GM12878 (cell line): ENCODE measurements at regions not wholly inside any gene's neighbourhood (a gene's known extent, or its start where the extent isn't known, plus 50 kb on each side); places are given as distances from the start of the nearest gene placed in this dataset.

Experiments used
- ATAC-seq: fragments of 200-7000 bp; cut with Tn5 transposase; 3 replicates; pipeline ENCODE4 v1.9.1; 2020; ENCODE audit warnings: mild to moderate bottlenecking, moderate library complexity
- BruUV-seq: library from RNA; stranded (reverse); fragments of 400-500 nt; replicated peaks from 2 replicates; lab custom pipeline; 2021; lab: Mats Ljungman, UMichigan
- CTCF ChIA-PET: fragments of 300-600 bp; sonication (Branson Sonifier 250); formaldehyde crosslinking; extraction: SDS; loops from one replicate; lab custom pipeline; 2021; ENCODE audit warnings: inconsistent platforms; lab: Yijun Ruan, JAX
- POLR2A ChIA-PET: fragments of 350-600 bp; formaldehyde crosslinking; extraction: SDS; loops from one replicate; lab custom pipeline; 2021; ENCODE audit warnings: inconsistent platforms; lab: Charles Lee
- RAD21 ChIA-PET: fragments of 300-600 bp; sonication (Branson Sonifier 250); formaldehyde crosslinking; loops from one replicate; lab custom pipeline; 2023; ENCODE audit warnings: antibody characterized with exemption; ENCODE audit not compliant: unreplicated experiment; lab: Charles Lee
- SMC1A ChIA-PET: fragments of 300-600 bp; sonication (Branson Sonifier 250); formaldehyde crosslinking; loops from one replicate; lab custom pipeline; 2023; ENCODE audit not compliant: unreplicated experiment, uncharacterized antibody; lab: Charles Lee
- DNase-seq: peaks from one replicate; pipeline ENCODE4 v3.0.0-alpha.2; 2011; ENCODE audit warnings: low read depth, low spot score
- FAIRE-seq: peaks from 3 replicates; lab custom pipeline; 2011; peaks lifted over from hg19 to GRCh38; lab: Jason Lieb, UNC
- H2AFZ ChIP-seq: 2 replicates; pipeline ENCODE4 v1.6.0; 2011; ENCODE audit warnings: low read depth, low read length, control low read depth; ENCODE audit not compliant: control insufficient read depth
- H3K27ac ChIP-seq: 2 replicates; pipeline ENCODE4 v1.5.1; 2011; ENCODE audit warnings: control low read depth; ENCODE audit not compliant: control insufficient read depth, insufficient read depth
- H3K27me3 ChIP-seq, 2 experiments: replicated peaks in 1 of 2; 2 replicates each; pipeline versions ENCODE4 v1.6.0 to v1.6.1; 2011; ENCODE audit warnings: low read length in 1 of 2; ENCODE audit not compliant: control insufficient read depth in 2 of 2, insufficient read depth in 2 of 2
- H3K36me3 ChIP-seq, 2 experiments: 2 replicates each; pipeline ENCODE4 v1.5.1; 2011; ENCODE audit warnings: low read length in 1 of 2; ENCODE audit not compliant: control insufficient read depth in 2 of 2, insufficient read depth in 2 of 2
- H3K4me1 ChIP-seq: 2 replicates; pipeline ENCODE4 v1.6.1; 2011; ENCODE audit warnings: mild to moderate bottlenecking, low read length, moderate library complexity, mixed read lengths; ENCODE audit not compliant: control insufficient read depth, insufficient read depth
- H3K4me2 ChIP-seq: 2 replicates; pipeline ENCODE4 v1.6.0; 2011; ENCODE audit warnings: control low read depth; ENCODE audit not compliant: control insufficient read depth, insufficient read depth
- H3K4me3 ChIP-seq: fragments of 200-600 bp; sonication (generic); 2 replicates; pipeline ENCODE4 v1.5.1; 2016
- H3K79me2 ChIP-seq: 2 replicates; pipeline ENCODE4 v1.6.0; 2011; ENCODE audit warnings: low read length; ENCODE audit not compliant: control insufficient read depth, insufficient read depth
- H3K9ac ChIP-seq: 2 replicates; pipeline ENCODE4 v1.8.0; 2011; ENCODE audit warnings: low read length, control low read depth, mixed read lengths; ENCODE audit not compliant: control insufficient read depth, insufficient read depth
- H3K9me3 ChIP-seq: replicated peaks from 3 replicates; pipeline ENCODE4 v1.5.1; 2011; ENCODE audit warnings: mild to moderate bottlenecking, low read length; ENCODE audit not compliant: control insufficient read depth, insufficient read depth
- H4K20me1 ChIP-seq: 2 replicates; pipeline ENCODE4 v1.6.0; 2011; ENCODE audit not compliant: control insufficient read depth, insufficient read depth
- ATF3 ChIP-seq: IDR thresholded peaks from 2 replicates; pipeline ENCODE4 v1.6.1; 2011; ENCODE audit warnings: low read depth, mild to moderate bottlenecking, low read length, moderate library complexity, borderline replicate concordance; ENCODE audit errors: extremely low read depth
- BHLHE40 ChIP-seq, 2 experiments: fragments of 450-650 bp in 1 of 2; IDR thresholded peaks; 2 replicates each; pipeline ENCODE4 v1.6.1; 2011 to 2017; ENCODE audit warnings: low read depth in 2 of 2, borderline replicate concordance in 1 of 2, improper control_type of control experiment in 1 of 2, low read length in 1 of 2, mild to moderate bottlenecking in 1 of 2
- CBX5 ChIP-seq: sonication (generic); IDR thresholded peaks from 2 replicates; pipeline ENCODE4 v1.6.1; 2016; ENCODE audit warnings: low read depth, moderate library complexity, mild to moderate bottlenecking, inconsistent platforms
- CHD4 ChIP-seq: fragments of 200-600 bp; sonication (generic); IDR thresholded peaks from 2 replicates; pipeline ENCODE4 v1.6.1; 2016; ENCODE audit warnings: mild to moderate bottlenecking
- E2F8 ChIP-seq: fragments of 450-650 bp; IDR thresholded peaks from 2 replicates; pipeline ENCODE4 v1.6.1; 2018; ENCODE audit warnings: mild to moderate bottlenecking, low read depth, moderate library complexity; ENCODE audit not compliant: partially characterized antibody
- MXI1 ChIP-seq: fragments of 150-350 bp; IDR thresholded peaks from 2 replicates; pipeline ENCODE4 v1.6.1; 2011; ENCODE audit warnings: low read depth, mild to moderate bottlenecking, inconsistent platforms, low read length, improper control_type of control experiment
- ZBED1 ChIP-seq: IDR thresholded peaks from 2 replicates; pipeline ENCODE4 v1.6.1; 2016; ENCODE audit warnings: borderline replicate concordance
- WGBS: methylation state at CpG from one replicate; pipeline ENCODE4 v1.1.6; 2016; ENCODE audit warnings: low lambda C conversion rate; ENCODE audit not compliant: insufficient replicate concordance, insufficient coverage; ENCODE audit errors: missing lambda C conversion rate; 5-methylcytosine and 5-hydroxymethylcytosine counted together
- in situ Hi-C: fragments of 300-500 bp; cut with MboI; formaldehyde crosslinking; loops from 9 replicates; pipeline ENCODE4 v1.14.3; 2018; ENCODE audit warnings: mixed read lengths
- intact Hi-C: fragments of 100-400 bp; cut with micrococcal nuclease; formaldehyde crosslinking; loops from one replicate; pipeline ENCODE4 v1.14.2; 2022; ENCODE audit not compliant: unreplicated experiment

- FAIRE-seq, result no peak
- no peak overlapping the region for H3K4me3 ChIP-seq
- no peak overlapping the region for H3K4me2 ChIP-seq
- SMC1A ChIA-PET, result no interaction called here
- POLR2A ChIA-PET, result no interaction called here
- H3K4me1 ChIP-seq, result no peaks in the 10 kb centered on the region
- DNase-seq, result no peak
- TF ChIP-seq BHLHE40 (IDR thresholded peaks at IDR 0.05; ENCODE audit: borderline replicate concordance in 1 of 2, low read depth in 2 of 2, low read length in 1 of 2), result no peak
- no peak for TF ChIP-seq MXI1
- TF ChIP-seq E2F8, result no peak
- no peak for TF ChIP-seq CBX5
- TF ChIP-seq CHD4, result no peak
- no peak for TF ChIP-seq ZBED1
- no peak for TF ChIP-seq ATF3
- in situ Hi-C loops (no loop called here), intact Hi-C loops (no loop called here)
- WGBS, result 0% methylated on average over 1 of the region's 1 CpG
- H3K27me3 ChIP-seq, result no peaks in the 10 kb centered on the region
- no peak overlapping the region for H3K27ac ChIP-seq
- BruUV-seq, result no TSS peak
- no peak overlapping the region for H2AFZ ChIP-seq
- no peak overlapping the region for H3K9ac ChIP-seq
- H4K20me1 ChIP-seq, result no peaks in the 10 kb centered on the region; the same call in 1 of the 2 replicates
- no peaks in the 10 kb centered on the region for H3K9me3 ChIP-seq
- no peaks in the 10 kb centered on the region for H3K36me3 ChIP-seq
- ATAC-seq, result no peak
- RAD21 ChIA-PET, result no interaction called here
- no peaks in the 10 kb centered on the region for H3K79me2 ChIP-seq
- CTCF ChIA-PET, result no interaction called here
These were observed 204.6 kb upstream of the HEY2 start for GRCh38 chr6:125544819-125545218.
